HCT116 (cell line): ENCODE measurements at regions not wholly inside any gene's neighbourhood (a gene's known extent, or its start where the extent isn't known, plus 50 kb on each side); places are given as distances from the start of the nearest gene placed in this dataset.

Source experiments
- ATAC-seq: fragments of 200-7000 bp; cut with Tn5 transposase; 2 replicates; pipeline ENCODE4 v1.9.1; 2020; ENCODE audit warnings: mild to moderate bottlenecking, moderate library complexity
- BruUV-seq: library from RNA; stranded (reverse); fragments of 400-500 nt; replicated peaks from 2 replicates; lab custom pipeline; 2021; lab: Mats Ljungman, UMichigan
- CTCF ChIA-PET: fragments of 300-600 bp; sonication (Branson Sonifier 250); formaldehyde crosslinking; loops from one replicate; lab custom pipeline; 2021; ENCODE audit warnings: antibody characterized with exemption; lab: Charles Lee
- POLR2A ChIA-PET: fragments of 300-600, 350-600 bp; sonication (Branson Sonifier 250); formaldehyde crosslinking; loops from one replicate; lab custom pipeline; 2021; ENCODE audit warnings: antibody characterized with exemption; lab: Charles Lee
- RAD21 ChIA-PET, 2 experiments: fragments of 300-600 bp; sonication (Branson Sonifier 250); formaldehyde crosslinking; loops; one replicate each; lab custom pipeline; 2023; ENCODE audit warnings: low total read pairs in 2 of 2; ENCODE audit not compliant: uncharacterized antibody in 2 of 2, unreplicated experiment in 2 of 2, low non-redundant PET in 1 of 2; lab: Charles Lee
- DNase-seq: peaks from one replicate; pipeline ENCODE4 v3.0.0-alpha.2; 2010; ENCODE audit warnings: low read depth, low spot score
- H2AFZ ChIP-seq: fragments of 200-600 bp; shearing (Covaris generic), sonication (generic); 2 replicates; pipeline ENCODE4 v1.6.1; 2017; ENCODE audit warnings: low read depth, mixed run types, mixed read lengths, antibody characterized with exemption, low read length; ENCODE audit not compliant: poor library complexity, severe bottlenecking
- H3K27ac ChIP-seq: 2 replicates; pipeline ENCODE4 v1.5.1; 2012; ENCODE audit warnings: low read depth, low read length
- H3K27me3 ChIP-seq: fragments of 200-600 bp; sonication (generic); 2 replicates; pipeline ENCODE4 v1.6.1; 2016; ENCODE audit warnings: mixed run types, low read length, mixed read lengths; ENCODE audit not compliant: insufficient read depth
- H3K36me3 ChIP-seq, 2 experiments: fragments of 200-500 bp in 1 of 2; fragments of 200-600 bp in 1 of 2; sonication (Bioruptor generic) in 1 of 2; sonication (generic) in 1 of 2; 2 replicates each; pipeline versions ENCODE4 v1.5.1 to v1.6.1; 2014 to 2016; ENCODE audit warnings: low read length in 2 of 2, inconsistent platforms in 1 of 2, mixed read lengths in 1 of 2, mixed run types in 1 of 2; ENCODE audit not compliant: insufficient read depth in 2 of 2, control insufficient read depth in 1 of 2
- H3K4me1 ChIP-seq, 2 experiments: fragments of 200-600 bp in 1 of 2; sonication (generic) in 1 of 2; 2 replicates each; pipeline versions ENCODE4 v1.5.1 to v1.6.1; 2012 to 2017; ENCODE audit warnings: low read length in 2 of 2, inconsistent platforms in 1 of 2, mild to moderate bottlenecking in 1 of 2, mixed read lengths in 1 of 2, mixed run types in 1 of 2, moderate library complexity in 1 of 2; ENCODE audit not compliant: insufficient read depth in 2 of 2, control insufficient read depth in 1 of 2
- H3K4me2 ChIP-seq: fragments of 200-600 bp; sonication (generic); 2 replicates; pipeline ENCODE4 v1.6.1; 2017; ENCODE audit warnings: mixed run types, low read length, mixed read lengths
- H3K4me3 ChIP-seq, 2 experiments: fragments of 200-600 bp in 1 of 2; sonication (generic) in 1 of 2; replicated peaks in 1 of 2; 2 replicates each; pipeline ENCODE4 v1.5.1; 2011 to 2016; ENCODE audit warnings: low read length in 2 of 2, control low read depth in 1 of 2, low read depth in 1 of 2, mild to moderate bottlenecking in 1 of 2, mixed read lengths in 1 of 2, mixed run types in 1 of 2
- H3K79me2 ChIP-seq: fragments of 200-600 bp; sonication (generic); 2 replicates; pipeline ENCODE4 v1.6.1; 2017; ENCODE audit warnings: mild to moderate bottlenecking, mixed run types, low read length, moderate library complexity, mixed read lengths; ENCODE audit not compliant: insufficient read depth
- H3K9ac ChIP-seq: fragments of 200-600 bp; sonication (generic); 2 replicates; pipeline ENCODE4 v1.6.1; 2016; ENCODE audit warnings: low read length, mixed read lengths
- H3K9me2 ChIP-seq: fragments of 200-600 bp; sonication (generic), shearing (Covaris generic); 2 replicates; pipeline ENCODE4 v1.6.1; 2017; ENCODE audit warnings: mixed run types, mild to moderate bottlenecking, moderate library complexity; ENCODE audit not compliant: insufficient read depth
- H3K9me3 ChIP-seq, 2 experiments: fragments of 200-500 bp in 1 of 2; fragments of 200-600 bp in 1 of 2; sonication (Bioruptor generic) in 1 of 2; sonication (generic) in 1 of 2; 2 replicates each; pipeline ENCODE4 v1.6.1; 2014 to 2017; ENCODE audit warnings: low read length in 2 of 2, mixed read lengths in 2 of 2, inconsistent platforms in 1 of 2, low read depth in 1 of 2, mild to moderate bottlenecking in 1 of 2, mixed run types in 1 of 2, moderate library complexity in 1 of 2; ENCODE audit not compliant: control insufficient read depth in 1 of 2, insufficient read depth in 1 of 2
- H4K20me1 ChIP-seq: fragments of 200-600 bp; sonication (generic), shearing (Covaris generic); 2 replicates; pipeline ENCODE4 v1.6.1; 2017; ENCODE audit warnings: mixed run types, mild to moderate bottlenecking, moderate library complexity; ENCODE audit not compliant: insufficient read depth
- CBX3 ChIP-seq: IDR thresholded peaks from 2 replicates; pipeline ENCODE4 v1.6.1; 2012; ENCODE audit warnings: low read depth
- CEBPB ChIP-seq: IDR thresholded peaks from 2 replicates; pipeline ENCODE4 v1.6.1; 2012; ENCODE audit warnings: low read depth
- EGR1 ChIP-seq: IDR thresholded peaks from 2 replicates; pipeline ENCODE4 v1.6.1; 2012; ENCODE audit warnings: low read depth
- ELF1 ChIP-seq: IDR thresholded peaks from 2 replicates; pipeline ENCODE4 v1.6.1; 2012; ENCODE audit warnings: low read depth, borderline replicate concordance
- EZH2 ChIP-seq: fragments of 200-600 bp; sonication (generic); IDR thresholded peaks from 2 replicates; pipeline ENCODE4 v1.6.1; 2017; ENCODE audit warnings: antibody characterized with exemption, mixed run types
- EZH2phosphoT487 ChIP-seq: fragments of 200-600 bp; IDR thresholded peaks from 2 replicates; pipeline ENCODE4 v1.6.1; 2018; ENCODE audit warnings: antibody characterized with exemption, borderline replicate concordance
- FOSL1 ChIP-seq: IDR thresholded peaks from 2 replicates; pipeline ENCODE4 v1.6.1; 2012; ENCODE audit warnings: low read depth
- JUND ChIP-seq: IDR thresholded peaks from 2 replicates; pipeline ENCODE4 v1.6.1; 2012
- POLR2A ChIP-seq: IDR thresholded peaks from 2 replicates; pipeline ENCODE4 v1.7.0; 2011; ENCODE audit warnings: borderline replicate concordance; ENCODE audit not compliant: insufficient read depth, insufficient read length; ENCODE audit errors: extremely low read depth
- POLR2AphosphoS5 ChIP-seq: IDR thresholded peaks from 2 replicates; pipeline ENCODE4 v1.6.1; 2011; ENCODE audit warnings: mild to moderate bottlenecking, low read depth, low read length, moderate library complexity
- RAD21 ChIP-seq: IDR thresholded peaks from 2 replicates; pipeline ENCODE4 v1.6.1; 2012; ENCODE audit warnings: low read depth, mild to moderate bottlenecking
- SIN3A ChIP-seq: IDR thresholded peaks from 2 replicates; pipeline ENCODE4 v1.6.1; 2012; ENCODE audit warnings: low read depth
- SRF ChIP-seq: IDR thresholded peaks from 2 replicates; pipeline ENCODE4 v1.6.1; 2012; ENCODE audit warnings: low read depth
- TCF7L2 ChIP-seq: IDR thresholded peaks from 2 replicates; pipeline ENCODE4 v1.7.0; 2011; ENCODE audit warnings: borderline replicate concordance, inconsistent platforms; ENCODE audit not compliant: insufficient read depth, insufficient read length; ENCODE audit errors: extremely low read depth
- ZFX ChIP-seq: fragments of 450-650 bp; IDR thresholded peaks from 2 replicates; pipeline ENCODE4 v1.6.1; 2017
- ZNF274 ChIP-seq: fragments of 200-500 bp; sonication (Bioruptor generic); IDR thresholded peaks from 2 replicates; pipeline ENCODE4 v1.6.1; 2014; ENCODE audit warnings: mild to moderate bottlenecking, low read depth, low read length, inconsistent platforms
- intact Hi-C: fragments of 100-400 bp; cut with micrococcal nuclease; formaldehyde crosslinking; loops from 2 replicates; pipeline ENCODE4 v1.10.0; 2022
- TF ChIP-seq, protein P1 (sequence below): IDR thresholded peaks from 2 replicates; pipeline ENCODE4 v1.6.1; 2012; ENCODE audit warnings: low read depth
- TF ChIP-seq, protein P2 (sequence below), 3 experiments: fragments of 200-600 bp in 1 of 3; sonication (generic) in 1 of 3; IDR thresholded peaks in 2 of 3; conservative IDR thresholded peaks in 1 of 3; 2 replicates each; pipeline ENCODE4 v1.5.1; 2012 to 2017; ENCODE audit warnings: low read depth in 2 of 3, low read length in 2 of 3, antibody characterized with exemption in 1 of 3, borderline replicate concordance in 1 of 3, control low read depth in 1 of 3, mild to moderate bottlenecking in 1 of 3, mixed read lengths in 1 of 3, mixed run types in 1 of 3, moderate library complexity in 1 of 3; ENCODE audit not compliant: insufficient read depth in 1 of 3
- TF ChIP-seq, protein P3 (sequence below): IDR thresholded peaks from 2 replicates; pipeline ENCODE4 v1.6.1; 2012
- TF ChIP-seq, protein P4 (sequence below): IDR thresholded peaks from 2 replicates; pipeline ENCODE4 v1.6.1; 2012

DNA sequence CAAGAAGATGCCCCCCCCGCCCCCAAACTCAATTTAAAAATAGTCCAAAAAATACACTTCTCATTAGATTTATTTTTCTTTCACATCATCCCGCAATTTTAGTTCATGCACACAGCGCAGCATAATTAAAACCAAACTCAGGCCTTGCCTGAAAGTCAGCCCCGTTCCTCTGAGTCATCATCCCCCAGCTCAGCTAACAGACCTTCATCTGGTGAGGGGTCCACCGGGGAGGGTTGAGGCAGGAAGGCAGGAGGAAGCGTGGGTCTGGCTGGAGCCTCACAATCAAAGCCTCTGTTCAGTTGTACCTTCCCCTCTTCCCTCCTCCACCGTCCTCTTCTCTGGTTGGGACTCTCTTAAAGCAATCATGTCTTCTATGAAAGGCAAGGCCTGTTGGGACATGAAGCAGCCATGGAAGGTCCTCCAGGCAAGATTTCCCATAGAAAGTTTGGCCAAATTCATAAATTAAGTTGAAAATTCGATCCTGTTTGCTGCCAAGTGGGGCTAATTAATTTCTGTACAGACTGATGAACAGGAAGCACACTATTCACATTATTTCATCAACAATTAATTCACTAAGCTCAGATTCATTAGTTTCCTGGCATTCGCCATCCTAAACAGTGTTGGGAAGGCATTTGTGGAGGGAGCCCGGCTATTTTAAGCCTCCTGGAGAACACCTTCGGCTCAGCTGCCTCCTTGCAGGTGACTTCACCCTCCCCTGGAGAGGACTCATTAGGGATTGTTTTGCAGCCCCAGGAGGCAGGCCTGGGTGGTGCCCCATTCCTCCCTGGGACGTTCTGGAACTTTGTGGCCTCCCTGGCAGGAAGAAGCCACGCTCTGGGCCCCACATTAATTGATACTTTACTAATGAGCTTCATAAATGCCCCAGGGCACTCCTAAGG, 72.3 kb upstream of the BNC1 start (continued):
- no peak for TF ChIP-seq SRF
- TF ChIP-seq, all 23 proteins: peak for 0

DNA sequence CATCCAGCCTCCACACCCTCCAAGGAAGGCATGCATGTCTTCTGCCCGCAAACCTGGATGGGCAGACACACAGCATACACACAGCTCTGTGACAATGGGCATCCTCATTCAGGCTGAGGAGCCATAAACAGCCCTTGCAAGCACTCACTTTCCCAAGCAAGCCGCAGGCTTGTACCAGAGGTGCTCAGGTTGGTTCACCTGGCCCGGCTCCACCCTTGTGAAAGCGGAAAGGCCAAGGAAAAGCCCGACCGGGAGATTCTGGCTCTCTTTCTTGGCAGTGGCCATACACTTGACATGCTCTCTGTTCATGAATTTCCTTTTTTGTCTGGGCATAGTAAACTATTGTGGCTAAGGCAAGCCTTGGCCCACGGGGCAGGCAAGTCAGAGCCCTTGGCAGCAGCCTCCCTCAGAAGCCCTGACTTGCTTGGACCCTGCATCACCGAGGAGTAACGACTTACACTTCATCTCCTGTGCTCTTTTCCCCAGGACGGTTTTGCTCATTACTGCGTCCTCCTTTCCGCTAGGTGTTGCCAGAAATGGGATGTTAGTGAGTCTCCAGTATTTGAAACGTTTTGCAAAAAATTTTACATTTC, 74.6 kb upstream of the BNC1 start:
- Histone ChIP-seq H3K9me3 (no peaks in the 10 kb centered on the region), H3K4me1 (no peaks in the 10 kb centered on the region), H3K36me3 (no peaks in the 10 kb centered on the region), H3K4me2 (no peak overlapping the region), H3K27me3 (no peaks in the 10 kb centered on the region), H2AFZ (no peak overlapping the region), H4K20me1 (no peaks in the 10 kb centered on the region), H3K4me3 (no peak overlapping the region), H3K27ac (no peak overlapping the region), H3K79me2 (no peaks in the 10 kb centered on the region), H3K9me2 (no peaks in the 10 kb centered on the region), H3K9ac (no peak overlapping the region)
- RAD21 ChIA-PET = no interaction called here
- POLR2A ChIA-PET = no interaction called here
- intact Hi-C loops = no loop called here
- no peak for DNase-seq
- CTCF ChIA-PET = no interaction called here
- TF ChIP-seq, protein P1, sequence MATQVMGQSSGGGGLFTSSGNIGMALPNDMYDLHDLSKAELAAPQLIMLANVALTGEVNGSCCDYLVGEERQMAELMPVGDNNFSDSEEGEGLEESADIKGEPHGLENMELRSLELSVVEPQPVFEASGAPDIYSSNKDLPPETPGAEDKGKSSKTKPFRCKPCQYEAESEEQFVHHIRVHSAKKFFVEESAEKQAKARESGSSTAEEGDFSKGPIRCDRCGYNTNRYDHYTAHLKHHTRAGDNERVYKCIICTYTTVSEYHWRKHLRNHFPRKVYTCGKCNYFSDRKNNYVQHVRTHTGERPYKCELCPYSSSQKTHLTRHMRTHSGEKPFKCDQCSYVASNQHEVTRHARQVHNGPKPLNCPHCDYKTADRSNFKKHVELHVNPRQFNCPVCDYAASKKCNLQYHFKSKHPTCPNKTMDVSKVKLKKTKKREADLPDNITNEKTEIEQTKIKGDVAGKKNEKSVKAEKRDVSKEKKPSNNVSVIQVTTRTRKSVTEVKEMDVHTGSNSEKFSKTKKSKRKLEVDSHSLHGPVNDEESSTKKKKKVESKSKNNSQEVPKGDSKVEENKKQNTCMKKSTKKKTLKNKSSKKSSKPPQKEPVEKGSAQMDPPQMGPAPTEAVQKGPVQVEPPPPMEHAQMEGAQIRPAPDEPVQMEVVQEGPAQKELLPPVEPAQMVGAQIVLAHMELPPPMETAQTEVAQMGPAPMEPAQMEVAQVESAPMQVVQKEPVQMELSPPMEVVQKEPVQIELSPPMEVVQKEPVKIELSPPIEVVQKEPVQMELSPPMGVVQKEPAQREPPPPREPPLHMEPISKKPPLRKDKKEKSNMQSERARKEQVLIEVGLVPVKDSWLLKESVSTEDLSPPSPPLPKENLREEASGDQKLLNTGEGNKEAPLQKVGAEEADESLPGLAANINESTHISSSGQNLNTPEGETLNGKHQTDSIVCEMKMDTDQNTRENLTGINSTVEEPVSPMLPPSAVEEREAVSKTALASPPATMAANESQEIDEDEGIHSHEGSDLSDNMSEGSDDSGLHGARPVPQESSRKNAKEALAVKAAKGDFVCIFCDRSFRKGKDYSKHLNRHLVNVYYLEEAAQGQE = no peak
- TF ChIP-seq, protein P2, sequence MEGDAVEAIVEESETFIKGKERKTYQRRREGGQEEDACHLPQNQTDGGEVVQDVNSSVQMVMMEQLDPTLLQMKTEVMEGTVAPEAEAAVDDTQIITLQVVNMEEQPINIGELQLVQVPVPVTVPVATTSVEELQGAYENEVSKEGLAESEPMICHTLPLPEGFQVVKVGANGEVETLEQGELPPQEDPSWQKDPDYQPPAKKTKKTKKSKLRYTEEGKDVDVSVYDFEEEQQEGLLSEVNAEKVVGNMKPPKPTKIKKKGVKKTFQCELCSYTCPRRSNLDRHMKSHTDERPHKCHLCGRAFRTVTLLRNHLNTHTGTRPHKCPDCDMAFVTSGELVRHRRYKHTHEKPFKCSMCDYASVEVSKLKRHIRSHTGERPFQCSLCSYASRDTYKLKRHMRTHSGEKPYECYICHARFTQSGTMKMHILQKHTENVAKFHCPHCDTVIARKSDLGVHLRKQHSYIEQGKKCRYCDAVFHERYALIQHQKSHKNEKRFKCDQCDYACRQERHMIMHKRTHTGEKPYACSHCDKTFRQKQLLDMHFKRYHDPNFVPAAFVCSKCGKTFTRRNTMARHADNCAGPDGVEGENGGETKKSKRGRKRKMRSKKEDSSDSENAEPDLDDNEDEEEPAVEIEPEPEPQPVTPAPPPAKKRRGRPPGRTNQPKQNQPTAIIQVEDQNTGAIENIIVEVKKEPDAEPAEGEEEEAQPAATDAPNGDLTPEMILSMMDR (IDR thresholded peaks at IDR 0.05 in 2 of 3, conservative IDR thresholded peaks at IDR 0.05 in 1 of 3; ENCODE audit: borderline replicate concordance in 1 of 3, insufficient read depth in 1 of 3, low read depth in 2 of 3, low read length in 2 of 3) = no peak
- TF ChIP-seq POLR2AphosphoS5 = no peak
- TF ChIP-seq CBX3 = no peak
- TF ChIP-seq EZH2 = no peak
- TF ChIP-seq, protein P3, sequence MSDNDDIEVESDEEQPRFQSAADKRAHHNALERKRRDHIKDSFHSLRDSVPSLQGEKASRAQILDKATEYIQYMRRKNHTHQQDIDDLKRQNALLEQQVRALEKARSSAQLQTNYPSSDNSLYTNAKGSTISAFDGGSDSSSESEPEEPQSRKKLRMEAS = no peak
- TF ChIP-seq POLR2A = no peak
- no peak for TF ChIP-seq EZH2phosphoT487
- TF ChIP-seq EGR1 = no peak
- TF ChIP-seq, protein P4, sequence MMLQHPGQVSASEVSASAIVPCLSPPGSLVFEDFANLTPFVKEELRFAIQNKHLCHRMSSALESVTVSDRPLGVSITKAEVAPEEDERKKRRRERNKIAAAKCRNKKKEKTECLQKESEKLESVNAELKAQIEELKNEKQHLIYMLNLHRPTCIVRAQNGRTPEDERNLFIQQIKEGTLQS = no peak
- TF ChIP-seq SRF = no peak
- no peak for TF ChIP-seq ELF1
- TF ChIP-seq ZFX = no peak
- no peak for TF ChIP-seq SIN3A
- TF ChIP-seq TCF7L2 = no peak
- TF ChIP-seq FOSL1 = no peak
- no peak for TF ChIP-seq JUND
- TF ChIP-seq CEBPB = no peak
- no peak for TF ChIP-seq ZNF274
- TF ChIP-seq RAD21 = no peak
- no peak for ATAC-seq
- no TSS peak for BruUV-seq
